ENCODE measurements at regions not wholly inside any gene's neighbourhood (a gene's known extent, or its start where the extent isn't known, plus 50 kb on each side); places are given as distances from the start of the nearest gene placed in this dataset.

GRCh38 chr6:1463751-1464426, 74.5 kb downstream of the FOXF2 start:
- H3K4me3 ChIP-seq (ENCODE audit: low read depth, low read length) = no peak overlapping the region
- no peak for DNase-seq (ENCODE audit: low read depth)
- TF ChIP-seq CTCF (IDR thresholded peaks at IDR 0.05; ENCODE audit: insufficient read depth, low read length) = no peak

GRCh38 chr6:1464781-1465370, 75.5 kb downstream of the FOXF2 start:
- DNase-seq (ENCODE audit: low read depth) = no peak
- no peak for TF ChIP-seq CTCF (IDR thresholded peaks at IDR 0.05; ENCODE audit: insufficient read depth, low read length)
- no peak overlapping the region for H3K4me3 ChIP-seq (ENCODE audit: low read depth, low read length)

GRCh38 chr6:1468126-1468525, 78.8 kb downstream of the FOXF2 start:
- no peak for TF ChIP-seq CTCF (IDR thresholded peaks at IDR 0.05; ENCODE audit: insufficient read depth, low read length)
- no peak for DNase-seq (ENCODE audit: low read depth)
- H3K4me3 ChIP-seq (ENCODE audit: low read depth, low read length) = no peak overlapping the region

GRCh38 chr6:1470040-1470439, 80.7 kb downstream of the FOXF2 start:
- H3K4me3 ChIP-seq (ENCODE audit: low read depth, low read length) = no peak overlapping the region
- no peak for DNase-seq (ENCODE audit: low read depth)
- no peak for TF ChIP-seq CTCF (IDR thresholded peaks at IDR 0.05; ENCODE audit: insufficient read depth, low read length)

- DNase-seq (ENCODE audit: low read depth) = no peak
Measured at GRCh38 chr6:1472643-1473042, 83.3 kb downstream of the FOXF2 start.

GRCh38 chr6:1473166-1473565, 83.8 kb downstream of the FOXF2 start:
- no peak for DNase-seq (ENCODE audit: low read depth)
- TF ChIP-seq CTCF (IDR thresholded peaks at IDR 0.05; ENCODE audit: insufficient read depth, low read length) = no peak
- no peak overlapping the region for H3K4me3 ChIP-seq (ENCODE audit: low read depth, low read length)

More at GRCh38 chr6:1472643-1473042, 83.3 kb downstream of the FOXF2 start:
- no peak overlapping the region for H3K4me3 ChIP-seq (ENCODE audit: low read depth, low read length)
- TF ChIP-seq CTCF (IDR thresholded peaks at IDR 0.05; ENCODE audit: insufficient read depth, low read length) = no peak
